ENCODE measurements at regions not wholly inside any gene's neighbourhood (a gene's known extent, or its start where the extent isn't known, plus 50 kb on each side); places are given as distances from the start of the nearest gene placed in this dataset.
A peak's percentile ranks its signal among the peaks of the same experiment; 100 is the strongest.

DNA sequence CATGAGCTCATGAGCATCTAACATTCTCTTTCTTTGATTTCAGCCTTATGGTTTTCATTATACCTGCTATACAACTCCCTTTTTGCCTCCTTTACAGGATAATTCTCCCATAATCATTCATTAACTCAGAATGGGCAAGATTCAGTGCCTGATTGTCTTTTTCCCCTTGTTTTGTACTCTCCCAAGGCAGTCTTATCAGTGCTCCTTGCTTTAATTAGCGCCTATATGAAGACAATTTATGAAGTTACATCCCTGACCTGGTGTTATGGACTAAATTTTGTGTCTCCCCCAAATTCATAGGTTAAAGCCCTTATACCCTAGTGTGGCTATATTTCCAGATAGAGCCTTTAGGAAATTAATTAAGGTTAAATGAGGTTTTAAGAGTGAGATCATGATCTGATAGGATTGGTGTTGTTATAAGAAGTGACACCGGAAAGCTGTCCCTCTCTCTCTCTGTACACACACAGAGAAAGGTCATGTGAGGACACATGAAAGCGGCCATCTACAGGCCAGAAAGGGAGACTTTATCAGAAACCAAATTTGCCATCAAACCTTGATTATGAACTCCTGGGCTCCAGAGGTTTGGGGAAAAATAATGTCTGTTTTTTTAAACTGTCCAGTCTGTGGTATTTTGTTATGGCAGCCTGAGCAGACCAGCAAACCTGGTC lies 185.8 kb upstream of the CHODL start:
- WGBS, 2 donors = 79 to 85% methylated on average over 3 of the region's 3 CpGs
- no peak overlapping the region for H3K9ac ChIP-seq (ENCODE audit: insufficient read depth in 1 of 2, low read length in 2 of 2)
- DNase-seq = no peak
- no peak overlapping the region for H3K27ac ChIP-seq (ENCODE audit: low read depth in 1 of 2, low read length in 1 of 2)
- H3K36me3 ChIP-seq (ENCODE audit: control insufficient read depth in 4 of 4, insufficient read depth in 4 of 4, low read length in 4 of 4) = no peaks in the 10 kb centered on the region
- no peaks in the 10 kb centered on the region for H3K9me3 ChIP-seq (ENCODE audit: control insufficient read depth in 4 of 4, insufficient read depth in 3 of 4, low read length in 3 of 4)
- TF ChIP-seq, protein P1, sequence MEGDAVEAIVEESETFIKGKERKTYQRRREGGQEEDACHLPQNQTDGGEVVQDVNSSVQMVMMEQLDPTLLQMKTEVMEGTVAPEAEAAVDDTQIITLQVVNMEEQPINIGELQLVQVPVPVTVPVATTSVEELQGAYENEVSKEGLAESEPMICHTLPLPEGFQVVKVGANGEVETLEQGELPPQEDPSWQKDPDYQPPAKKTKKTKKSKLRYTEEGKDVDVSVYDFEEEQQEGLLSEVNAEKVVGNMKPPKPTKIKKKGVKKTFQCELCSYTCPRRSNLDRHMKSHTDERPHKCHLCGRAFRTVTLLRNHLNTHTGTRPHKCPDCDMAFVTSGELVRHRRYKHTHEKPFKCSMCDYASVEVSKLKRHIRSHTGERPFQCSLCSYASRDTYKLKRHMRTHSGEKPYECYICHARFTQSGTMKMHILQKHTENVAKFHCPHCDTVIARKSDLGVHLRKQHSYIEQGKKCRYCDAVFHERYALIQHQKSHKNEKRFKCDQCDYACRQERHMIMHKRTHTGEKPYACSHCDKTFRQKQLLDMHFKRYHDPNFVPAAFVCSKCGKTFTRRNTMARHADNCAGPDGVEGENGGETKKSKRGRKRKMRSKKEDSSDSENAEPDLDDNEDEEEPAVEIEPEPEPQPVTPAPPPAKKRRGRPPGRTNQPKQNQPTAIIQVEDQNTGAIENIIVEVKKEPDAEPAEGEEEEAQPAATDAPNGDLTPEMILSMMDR (IDR thresholded peaks at IDR 0.05; ENCODE audit: control extremely low read depth, extremely low read depth) = no peak
- no peaks in the 10 kb centered on the region for H3K4me1 ChIP-seq (ENCODE audit: control insufficient read depth in 5 of 5, insufficient read depth in 5 of 5, low read length in 5 of 5)
- no peak overlapping the region for H3K4me3 ChIP-seq
- ATAC-seq (ENCODE audit: insufficient read depth, low FRiP score) = no peak
- no peaks in the 10 kb centered on the region for H3K27me3 ChIP-seq (ENCODE audit: control insufficient read depth in 3 of 3, insufficient read depth in 3 of 3, low read length in 2 of 3)

DNA sequence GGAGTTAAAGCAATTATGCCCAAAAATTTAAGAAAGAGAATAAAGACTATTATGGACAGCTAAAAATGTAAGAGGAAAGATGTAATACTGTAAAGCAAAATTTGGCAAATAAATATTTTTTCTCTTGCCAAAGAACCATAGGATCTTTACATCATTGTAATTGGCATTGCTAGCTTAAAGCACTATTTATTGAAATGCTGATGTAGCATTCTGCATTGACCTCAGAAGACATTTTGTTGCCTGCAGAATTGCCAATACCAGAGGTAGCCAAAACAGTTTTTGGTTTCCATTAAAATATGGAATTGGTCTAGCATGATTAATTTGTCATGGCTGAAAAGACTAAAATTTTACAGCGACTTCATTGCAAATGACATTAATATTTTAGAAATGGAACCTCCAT lies 191.5 kb upstream of the CHODL start:
- DNase-seq (no peak), ATAC-seq (ENCODE audit: insufficient read depth, low FRiP score) (no peak)
- Histone ChIP-seq H3K9me3 (ENCODE audit: control insufficient read depth in 4 of 4, insufficient read depth in 3 of 4, low read length in 3 of 4) (no peaks in the 10 kb centered on the region), H3K4me1 (ENCODE audit: control insufficient read depth in 5 of 5, insufficient read depth in 5 of 5, low read length in 5 of 5) (no peaks in the 10 kb centered on the region), H3K27me3 (ENCODE audit: control insufficient read depth in 3 of 3, insufficient read depth in 3 of 3, low read length in 2 of 3) (no peaks in the 10 kb centered on the region), H3K9ac (ENCODE audit: insufficient read depth in 1 of 2, low read length in 2 of 2) (no peak overlapping the region), H3K27ac (ENCODE audit: low read depth in 1 of 2, low read length in 1 of 2) (no peak overlapping the region), H3K4me3 (no peak overlapping the region), H3K36me3 (ENCODE audit: control insufficient read depth in 4 of 4, insufficient read depth in 4 of 4, low read length in 4 of 4) (no peaks in the 10 kb centered on the region)
- 83 to 93% methylated on average over 1 of the region's 1 CpG for WGBS, 2 donors
- TF ChIP-seq, protein P1 (IDR thresholded peaks at IDR 0.05; ENCODE audit: control extremely low read depth, extremely low read depth) = no peak

DNA sequence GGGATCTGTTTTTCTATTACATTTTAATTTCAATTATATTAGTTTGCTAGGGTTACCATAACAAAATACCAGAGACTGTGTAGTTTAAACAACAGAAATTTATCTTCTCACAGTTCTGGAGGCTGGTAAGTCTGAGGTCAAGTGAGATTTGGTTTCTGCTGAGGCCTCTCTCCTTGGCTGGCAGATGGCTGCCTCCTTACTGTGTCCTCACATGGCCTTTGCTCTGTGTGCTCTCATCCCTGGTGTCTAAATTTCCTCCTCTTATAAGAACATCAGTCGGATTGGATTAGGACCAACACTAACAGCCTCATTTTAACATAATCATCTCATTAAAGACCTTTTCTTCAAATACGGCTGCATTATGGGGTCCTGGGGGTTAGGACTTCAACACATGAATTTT lies 195.2 kb upstream of the CHODL start:
- Histone ChIP-seq H3K27ac (ENCODE audit: low read depth in 1 of 2, low read length in 1 of 2) (no peak overlapping the region), H3K27me3 (ENCODE audit: control insufficient read depth in 3 of 3, insufficient read depth in 3 of 3, low read length in 2 of 3) (no peaks in the 10 kb centered on the region), H3K9me3 (ENCODE audit: control insufficient read depth in 4 of 4, insufficient read depth in 3 of 4, low read length in 3 of 4) (no peaks in the 10 kb centered on the region), H3K9ac (ENCODE audit: insufficient read depth in 1 of 2, low read length in 2 of 2) (no peak overlapping the region), H3K4me3 (no peak overlapping the region), H3K4me1 (ENCODE audit: control insufficient read depth in 5 of 5, insufficient read depth in 5 of 5, low read length in 5 of 5) (no peaks in the 10 kb centered on the region), H3K36me3 (ENCODE audit: control insufficient read depth in 4 of 4, insufficient read depth in 4 of 4, low read length in 4 of 4) (no peaks in the 10 kb centered on the region)
- DNase-seq (peak in 1 of 3 donors; percentile 10), ATAC-seq (ENCODE audit: insufficient read depth, low FRiP score) (no peak)
- WGBS, 2 donors = 78 to 85% methylated on average over 2 of the region's 2 CpGs
- TF ChIP-seq, protein P1 (IDR thresholded peaks at IDR 0.05; ENCODE audit: control extremely low read depth, extremely low read depth) = no peak

DNA sequence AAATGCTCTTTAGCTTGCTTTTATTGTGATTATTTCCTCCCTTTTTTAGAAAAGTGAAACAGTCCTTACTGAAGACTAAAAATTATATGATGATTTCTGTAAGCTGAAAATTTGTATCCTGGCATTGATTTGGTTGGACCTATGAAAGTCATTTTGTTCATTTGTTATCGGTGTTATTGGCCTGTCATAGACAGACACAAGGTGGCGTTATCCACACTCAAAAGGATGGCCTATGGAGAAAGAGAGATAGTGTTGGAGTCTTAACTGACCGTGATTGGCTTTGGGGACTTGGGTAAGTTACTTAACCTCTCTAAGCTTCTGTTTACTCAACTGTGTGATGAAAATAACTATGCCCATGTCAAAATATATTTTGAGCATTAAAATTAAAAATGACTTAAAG lies 203.6 kb upstream of the CHODL start:
- ATAC-seq (ENCODE audit: insufficient read depth, low FRiP score) (no peak), DNase-seq (peak in 2 of 3 donors; percentile 42 to 50)
- Histone ChIP-seq H3K4me3 (no peak overlapping the region), H3K27me3 (ENCODE audit: control insufficient read depth in 3 of 3, insufficient read depth in 3 of 3, low read length in 2 of 3) (no peaks in the 10 kb centered on the region), H3K36me3 (ENCODE audit: control insufficient read depth in 4 of 4, insufficient read depth in 4 of 4, low read length in 4 of 4) (no peaks in the 10 kb centered on the region), H3K9me3 (ENCODE audit: control insufficient read depth in 4 of 4, insufficient read depth in 3 of 4, low read length in 3 of 4) (no peaks in the 10 kb centered on the region), H3K4me1 (ENCODE audit: control insufficient read depth in 5 of 5, insufficient read depth in 5 of 5, low read length in 5 of 5) (no peaks in the 10 kb centered on the region), H3K9ac (ENCODE audit: insufficient read depth in 1 of 2, low read length in 2 of 2) (no peak overlapping the region), H3K27ac (ENCODE audit: low read depth in 1 of 2, low read length in 1 of 2) (no peak overlapping the region)
- whole genome bisulfite sequencing, 2 donors = 21 to 22% methylated on average over 3 of the region's 3 CpGs
- TF ChIP-seq, protein P1 (IDR thresholded peaks at IDR 0.05; ENCODE audit: control extremely low read depth, extremely low read depth) = peak; percentile 10
